Colonic mucosa (tissue), 4 donors: ENCODE measurements at regions not wholly inside any gene's neighbourhood (a gene's known extent, or its start where the extent isn't known, plus 50 kb on each side); places are given as distances from the start of the nearest gene placed in this dataset.

Experiments used
- DNase-seq: peaks from one replicate; pipeline ENCODE4 v3.0.0-alpha.2; 2020
- H3K27ac ChIP-seq: fragments of 200-600 bp; one replicate; pipeline ENCODE4 v1.8.0; 2021
- H3K27me3 ChIP-seq: fragments of 200-600 bp; one replicate; pipeline ENCODE4 v1.8.0; 2021
- H3K36me3 ChIP-seq: fragments of 200-600 bp; one replicate; pipeline ENCODE4 v1.8.0; 2021
- H3K4me1 ChIP-seq: fragments of 200-600 bp; one replicate; pipeline ENCODE4 v1.8.0; 2021; ENCODE audit warnings: mild to moderate bottlenecking
- H3K4me3 ChIP-seq: fragments of 200-600 bp; one replicate; pipeline ENCODE4 v1.8.0; 2021
- H3K9ac ChIP-seq, 2 donors: one replicate each; pipeline ENCODE4 v1.7.0; 2013; ENCODE audit warnings: control low read depth in 2 of 2, low read depth in 2 of 2, low read length in 2 of 2
- H3K9me3 ChIP-seq: fragments of 200-600 bp; one replicate; pipeline ENCODE4 v1.8.0; 2021
- CTCF ChIP-seq: fragments of 200-600 bp; IDR thresholded peaks from one replicate; pipeline ENCODE4 v1.8.0; 2022; ENCODE audit warnings: antibody characterized with exemption, mild to moderate bottlenecking
- intact Hi-C: fragments of 100-400 bp; cut with DNase I; formaldehyde crosslinking; loops from one replicate; pipeline ENCODE4 v1.14.1; 2022
- donor health status: healthy.
- donor health status: DM: no; HTN: no; CAD: no.
- donor health status: DM: no; HTN: no; CAD: no.

DNA sequence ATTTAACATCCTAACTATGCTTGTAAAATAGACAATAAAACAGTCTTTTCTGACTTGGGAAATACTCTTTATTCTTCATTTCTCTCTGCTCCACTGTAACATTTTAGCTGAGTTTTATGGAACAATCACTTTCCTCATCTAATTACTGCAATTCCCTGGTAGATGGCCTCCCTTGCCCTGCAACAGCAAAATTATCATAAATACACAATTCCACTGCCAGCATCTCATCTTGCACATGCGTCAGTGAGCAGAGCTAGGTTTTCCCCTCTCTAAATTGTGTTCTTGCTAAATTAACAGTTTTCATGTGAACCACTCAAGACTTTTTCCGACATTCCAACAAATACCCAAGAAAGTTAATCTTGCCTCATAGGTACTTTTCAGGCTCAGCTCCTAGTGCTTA lies 920.9 kb upstream of the GOT2 start:
- intact Hi-C loops, result no loop called here
- H3K27ac ChIP-seq, result no peak overlapping the region
- no peaks in the 10 kb centered on the region for H3K36me3 ChIP-seq

GRCh38 chr16:59654455-59654854 lies 920.3 kb upstream of the GOT2 start:
- no peak for TF ChIP-seq CTCF

More for the DNA sequence above, 920.9 kb upstream of the GOT2 start:
- no peak overlapping the region for H3K4me3 ChIP-seq
- DNase-seq, result no peak
- H3K9me3 ChIP-seq, result no peaks in the 10 kb centered on the region
- H3K9ac ChIP-seq, result no peak overlapping the region
- no peak for TF ChIP-seq CTCF
- no peaks in the 10 kb centered on the region for H3K4me1 ChIP-seq
- H3K27me3 ChIP-seq, result no peaks in the 10 kb centered on the region

GRCh38 chr16:59651662-59652061 lies 917.5 kb upstream of the GOT2 start:
- Histone ChIP-seq H3K36me3 (no peaks in the 10 kb centered on the region), H3K27ac (no peak overlapping the region), H3K9ac (no peak overlapping the region), H3K9me3 (no peaks in the 10 kb centered on the region), H3K4me1 (no peaks in the 10 kb centered on the region), H3K4me3 (no peak overlapping the region), H3K27me3 (no peaks in the 10 kb centered on the region)
- DNase-seq, result no peak
- TF ChIP-seq CTCF, result no peak
- intact Hi-C loops, result no loop called here

More at GRCh38 chr16:59654455-59654854, 920.3 kb upstream of the GOT2 start:
- Histone ChIP-seq H3K27me3 (no peaks in the 10 kb centered on the region), H3K9ac (no peak overlapping the region), H3K4me1 (no peaks in the 10 kb centered on the region), H3K27ac (no peak overlapping the region), H3K36me3 (no peaks in the 10 kb centered on the region), H3K4me3 (no peak overlapping the region), H3K9me3 (no peaks in the 10 kb centered on the region)
- intact Hi-C loops, result no loop called here
- no peak for DNase-seq

DNA sequence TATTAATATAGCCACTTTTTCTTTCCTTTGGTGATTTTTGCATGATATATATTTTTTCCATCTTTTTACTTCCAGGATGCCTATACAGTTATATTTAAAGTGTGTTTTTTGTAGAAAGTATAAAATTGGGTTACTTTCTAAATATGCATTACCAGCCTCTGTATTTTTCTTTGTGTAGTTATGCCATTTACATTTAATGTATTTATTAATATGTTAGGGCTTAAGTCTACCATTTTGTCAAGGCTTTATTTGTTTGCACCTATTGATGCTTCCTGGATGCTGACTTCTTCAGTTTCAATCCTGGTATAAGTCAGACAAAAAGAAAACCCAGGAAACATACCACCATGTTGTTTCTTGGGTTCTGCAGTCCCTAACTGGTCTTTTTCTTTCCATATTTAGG lies 911.1 kb upstream of the GOT2 start:
- Histone ChIP-seq H3K9ac (no peak overlapping the region), H3K4me3 (no peak overlapping the region), H3K27ac (no peak overlapping the region), H3K4me1 (no peaks in the 10 kb centered on the region), H3K27me3 (no peaks in the 10 kb centered on the region), H3K9me3 (no peaks in the 10 kb centered on the region), H3K36me3 (no peaks in the 10 kb centered on the region)
- intact Hi-C loops, result no loop called here
- no peak for DNase-seq
- no peak for TF ChIP-seq CTCF

DNA sequence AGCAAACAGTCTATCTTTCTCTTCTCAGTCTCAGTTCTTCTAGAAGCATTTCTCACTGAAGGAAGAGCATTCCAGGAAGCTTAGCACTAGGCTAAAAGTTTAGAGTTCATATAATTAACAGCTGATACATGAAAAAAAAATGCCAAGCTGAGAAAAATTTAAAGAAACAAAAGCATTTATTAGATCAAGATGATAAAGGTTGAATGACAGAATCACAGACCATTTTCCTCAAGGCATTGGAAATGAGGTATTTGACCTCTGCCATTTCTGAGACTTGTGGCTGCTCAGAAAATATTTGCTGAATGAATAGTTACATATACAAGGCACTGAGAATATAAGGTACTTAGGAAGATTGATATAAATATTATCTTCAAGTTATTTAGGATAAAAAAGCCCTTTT lies 901.6 kb upstream of the GOT2 start:
- H3K4me3 ChIP-seq, result no peak overlapping the region
- no peak overlapping the region for H3K27ac ChIP-seq
- no peaks in the 10 kb centered on the region for H3K9me3 ChIP-seq
- no peaks in the 10 kb centered on the region for H3K27me3 ChIP-seq
- intact Hi-C loops, result no loop called here
- TF ChIP-seq CTCF, result no peak
- no peaks in the 10 kb centered on the region for H3K36me3 ChIP-seq
- H3K4me1 ChIP-seq, result no peaks in the 10 kb centered on the region
- DNase-seq, result no peak
- no peak overlapping the region for H3K9ac ChIP-seq

DNA sequence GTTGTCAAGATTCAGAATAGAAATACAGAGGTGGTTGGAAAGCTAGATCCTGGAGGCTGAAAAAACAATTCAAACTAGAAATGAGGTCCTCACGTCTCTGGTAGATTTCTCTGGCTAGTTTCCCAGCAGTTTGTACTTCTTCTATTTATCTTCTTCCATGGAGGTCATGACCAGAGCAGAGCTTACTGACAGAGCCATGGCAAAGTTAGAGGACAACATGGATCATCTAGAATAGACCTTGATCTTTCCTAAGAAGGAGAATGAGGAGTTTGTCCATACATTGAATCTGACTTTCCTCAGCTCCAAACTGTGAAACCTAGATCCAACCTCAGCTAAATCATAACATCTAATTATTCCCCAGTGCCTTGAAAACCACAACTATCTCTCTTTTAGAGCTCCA lies 900.8 kb upstream of the GOT2 start:
- Histone ChIP-seq H3K27ac (no peak overlapping the region), H3K4me3 (no peak overlapping the region), H3K9me3 (no peaks in the 10 kb centered on the region), H3K36me3 (no peaks in the 10 kb centered on the region), H3K9ac (no peak overlapping the region), H3K4me1 (no peaks in the 10 kb centered on the region), H3K27me3 (no peaks in the 10 kb centered on the region)
- no peak for TF ChIP-seq CTCF
- intact Hi-C loops, result no loop called here
- DNase-seq, result no peak
